PC-9 (cell line): ENCODE measurements at regions not wholly inside any gene's neighbourhood (a gene's known extent, or its start where the extent isn't known, plus 50 kb on each side); places are given as distances from the start of the nearest gene placed in this dataset.
A peak's percentile ranks its signal among the peaks of the same experiment; 100 is the strongest.

ENCODE experiments used
- BruUV-seq: library from RNA; stranded (reverse); fragments of 400-500 nt; replicated peaks from 2 replicates; lab custom pipeline; 2021; lab: Mats Ljungman, UMichigan
- CTCF ChIA-PET: fragments of 300-600 bp; sonication (Branson Sonifier 250); formaldehyde crosslinking; loops from one replicate; lab custom pipeline; 2022; ENCODE audit warnings: antibody characterized with exemption; lab: Charles Lee
- POLR2A ChIA-PET: fragments of 300-600 bp; sonication (Branson Sonifier 250); formaldehyde crosslinking; loops from one replicate; lab custom pipeline; 2022; ENCODE audit warnings: antibody characterized with exemption; ENCODE audit not compliant: unreplicated experiment; lab: Charles Lee
- DNase-seq, 2 experiments: peaks; one replicate each; pipeline versions ENCODE4 v3.0.0 to v3.0.0-alpha.2; 2015 to 2022; ENCODE audit warnings: mixed read lengths in 1 of 2
- H2AFZ ChIP-seq: fragments of 200-600 bp; sonication (generic); 2 replicates; pipeline ENCODE4 v1.8.1; 2017; ENCODE audit warnings: antibody characterized with exemption
- H3F3A ChIP-seq: fragments of 200-600 bp; sonication (generic); 2 replicates; pipeline ENCODE4 v1.8.1; 2017; ENCODE audit warnings: antibody characterized with exemption, mild to moderate bottlenecking, low read depth; ENCODE audit not compliant: insufficient read depth
- H3K27ac ChIP-seq: fragments of 200-600 bp; sonication (generic); 2 replicates; pipeline ENCODE4 v1.6.1; 2016; ENCODE audit warnings: mixed run types
- H3K27me3 ChIP-seq: fragments of 200-600 bp; sonication (generic); 2 replicates; pipeline ENCODE4 v1.6.1; 2016; ENCODE audit warnings: low read depth, mixed run types; ENCODE audit not compliant: insufficient read depth
- H3K36me3 ChIP-seq: fragments of 200-600 bp; sonication (generic); 2 replicates; pipeline ENCODE4 v1.6.1; 2016; ENCODE audit warnings: low read depth, mixed run types
- H3K4me1 ChIP-seq: fragments of 200-600 bp; sonication (generic); replicated peaks from 2 replicates; pipeline ENCODE4 v1.6.1; 2016; ENCODE audit warnings: mixed run types; ENCODE audit not compliant: insufficient read depth
- H3K4me2 ChIP-seq: fragments of 200-600 bp; sonication (generic); 2 replicates; pipeline ENCODE4 v1.6.1; 2017; ENCODE audit warnings: mixed run types
- H3K4me3 ChIP-seq: fragments of 200-600 bp; sonication (generic); 2 replicates; pipeline ENCODE4 v1.6.1; 2016; ENCODE audit warnings: mixed run types
- H3K79me2 ChIP-seq: fragments of 200-600 bp; sonication (generic); 2 replicates; pipeline ENCODE4 v1.6.1; 2017; ENCODE audit warnings: low read depth, mixed run types
- H3K9me2 ChIP-seq: fragments of 200-600 bp; sonication (generic); 2 replicates; pipeline ENCODE4 v1.8.1; 2017; ENCODE audit warnings: mild to moderate bottlenecking; ENCODE audit not compliant: insufficient read depth
- H3K9me3 ChIP-seq: fragments of 200-600 bp; sonication (generic); 2 replicates; pipeline ENCODE4 v1.8.1; 2016; ENCODE audit warnings: low read depth; ENCODE audit not compliant: insufficient read depth
- H4K20me1 ChIP-seq: fragments of 200-600 bp; sonication (generic); 2 replicates; pipeline ENCODE4 v1.8.1; 2017; ENCODE audit not compliant: insufficient read depth
- CTCF ChIP-seq: fragments of 200-600 bp; sonication (generic); conservative IDR thresholded peaks from 2 replicates; pipeline ENCODE4 v1.6.1; 2017; ENCODE audit warnings: mixed run types, antibody characterized with exemption, mild to moderate bottlenecking, moderate library complexity
- EZH2 ChIP-seq: fragments of 200-600 bp; sonication (generic); IDR thresholded peaks from 2 replicates; pipeline ENCODE4 v1.8.0; 2017; ENCODE audit warnings: antibody characterized with exemption, low read depth
- intact Hi-C: fragments of 100-400 bp; cut with micrococcal nuclease; formaldehyde crosslinking; loops from one replicate; pipeline ENCODE4 v1.10.0; 2022; ENCODE audit not compliant: unreplicated experiment

- no TSS peak for BruUV-seq
Measured at GRCh38 chr1:87600055-87600850, 271.6 kb downstream of the LMO4 start.

GRCh38 chr1:87600854-87601253, 272.2 kb downstream of the LMO4 start:
- intact Hi-C loops, result no loop called here
- POLR2A ChIA-PET, result interaction anchor here (0.6 kb wide), 1 partner anchor 73 kb away, joined by 7 read pairs; no protein-coding TSS in a partner anchor

More at GRCh38 chr1:87600055-87600850, 271.6 kb downstream of the LMO4 start:
- H3K9me3 ChIP-seq, result no peaks in the 10 kb centered on the region
- peaks cover 8% of the 10 kb centered on the region; the same call in 1 of the 2 replicates for H3K4me1 ChIP-seq
- H4K20me1 ChIP-seq, result no peaks in the 10 kb centered on the region
- no peaks in the 10 kb centered on the region for H3K36me3 ChIP-seq
- H3K27ac ChIP-seq, result no peak overlapping the region
- H3K4me2 ChIP-seq, result no peak overlapping the region
- ChIA-PET POLR2A (interaction anchor here (0.6 kb wide), 1 partner anchor 72 kb away, joined by 7 read pairs; no protein-coding TSS in a partner anchor), CTCF (no interaction called here)
- intact Hi-C loops, result no loop called here
- H3K4me3 ChIP-seq, result no peak overlapping the region
- H2AFZ ChIP-seq, result no peak overlapping the region
- no peaks in the 10 kb centered on the region for H3K79me2 ChIP-seq
- H3K27me3 ChIP-seq, result no peaks in the 10 kb centered on the region
- DNase-seq, result no peak
- TF ChIP-seq EZH2 (no peak), CTCF (no peak)
- H3F3A ChIP-seq, result no peaks in the 10 kb centered on the region
- H3K9me2 ChIP-seq, result no peaks in the 10 kb centered on the region

GRCh38 chr1:87603626-87604025, 274.9 kb downstream of the LMO4 start:
- CTCF ChIA-PET, result no interaction called here
- H3K9me2 ChIP-seq, result no peaks in the 10 kb centered on the region
- intact Hi-C loops, result no loop called here

More at GRCh38 chr1:87600854-87601253, 272.2 kb downstream of the LMO4 start:
- peaks cover 8% of the 10 kb centered on the region; the same call in 1 of the 2 replicates for H3K4me1 ChIP-seq
- no peaks in the 10 kb centered on the region for H3K27me3 ChIP-seq
- DNase-seq, result no peak
- H3K4me3 ChIP-seq, result no peak overlapping the region
- no peak overlapping the region for H3K27ac ChIP-seq
- no peaks in the 10 kb centered on the region for H3K79me2 ChIP-seq
- H3K36me3 ChIP-seq, result no peaks in the 10 kb centered on the region
- H3K4me2 ChIP-seq, result no peak overlapping the region
- H3K9me2 ChIP-seq, result no peaks in the 10 kb centered on the region
- no peaks in the 10 kb centered on the region for H4K20me1 ChIP-seq
- peak overlapping the region; percentile 5; the same call in 1 of the 2 replicates for H2AFZ ChIP-seq
- BruUV-seq, result no TSS peak
- no peak for TF ChIP-seq CTCF
- no peak for TF ChIP-seq EZH2
- CTCF ChIA-PET, result no interaction called here
- no peaks in the 10 kb centered on the region for H3K9me3 ChIP-seq
- H3F3A ChIP-seq, result no peaks in the 10 kb centered on the region

More at GRCh38 chr1:87603626-87604025, 274.9 kb downstream of the LMO4 start:
- no peak for TF ChIP-seq EZH2
- no peak for TF ChIP-seq CTCF
- no peak overlapping the region for H3K27ac ChIP-seq
- H3K9me3 ChIP-seq, result no peaks in the 10 kb centered on the region
- DNase-seq, result no peak
- H2AFZ ChIP-seq, result no peak overlapping the region
- no peaks in the 10 kb centered on the region for H3K79me2 ChIP-seq
- no TSS peak for BruUV-seq
- no peak overlapping the region for H3K4me2 ChIP-seq
- no peaks in the 10 kb centered on the region for H3K27me3 ChIP-seq
- H3K4me3 ChIP-seq, result no peak overlapping the region
- POLR2A ChIA-PET, result interaction anchor here (0.6 kb wide), 1 partner anchor 74 kb away, joined by 15 read pairs; no protein-coding TSS in a partner anchor
- H3K36me3 ChIP-seq, result no peaks in the 10 kb centered on the region
- no peaks in the 10 kb centered on the region for H3F3A ChIP-seq
- H4K20me1 ChIP-seq, result no peaks in the 10 kb centered on the region
- H3K4me1 ChIP-seq, result peaks cover 8% of the 10 kb centered on the region; the same call in 1 of the 2 replicates
